Gastrocnemius medialis (tissue), 4 donors: ENCODE measurements at regions not wholly inside any gene's neighbourhood (a gene's known extent, or its start where the extent isn't known, plus 50 kb on each side); places are given as distances from the start of the nearest gene placed in this dataset.

Experiments used
- POLR2A ChIP-seq, 2 donors: fragments of 450-650 bp; IDR thresholded peaks; one replicate each; pipeline ENCODE4 v1.6.1; 2017; ENCODE audit warnings: antibody characterized with exemption in 2 of 2, mild to moderate bottlenecking in 2 of 2, moderate library complexity in 2 of 2
- TF ChIP-seq, protein P1 (sequence below), 5 experiments: fragments of 450-650 bp in 3 of 5; fragments of 200-600 bp in 2 of 5; sonication (generic) in 2 of 5; IDR thresholded peaks in 4 of 5; conservative IDR thresholded peaks in 1 of 5; 1 replicate in 4 of 5; 2 replicates in 1 of 5; pipeline ENCODE4 v1.5.1; 2016 to 2019; ENCODE audit warnings: antibody characterized with exemption in 5 of 5, mild to moderate bottlenecking in 3 of 5, moderate library complexity in 3 of 5

DNA sequence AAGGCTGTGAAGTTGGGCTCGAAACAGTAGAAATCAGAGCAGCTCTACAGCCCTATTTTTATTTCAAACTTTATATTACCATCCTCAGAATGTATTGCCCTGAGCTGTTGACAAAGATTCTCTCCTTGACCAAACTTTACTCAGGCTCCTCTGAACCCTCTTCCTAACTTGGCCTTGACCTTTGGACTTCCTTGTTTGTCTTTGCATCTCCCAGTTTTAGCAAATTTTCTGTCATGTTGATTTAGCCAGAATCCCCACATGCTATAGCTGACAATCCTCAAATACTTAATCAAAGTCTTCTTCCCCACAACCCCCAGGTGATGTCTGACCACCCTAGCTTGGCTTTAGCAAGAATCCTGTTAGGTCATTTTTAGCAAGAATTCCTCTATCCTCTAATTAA lies 87.4 kb upstream of the GRIN2A start:
- no peak for TF ChIP-seq POLR2A (IDR thresholded peaks at IDR 0.05)
- TF ChIP-seq, protein P1, sequence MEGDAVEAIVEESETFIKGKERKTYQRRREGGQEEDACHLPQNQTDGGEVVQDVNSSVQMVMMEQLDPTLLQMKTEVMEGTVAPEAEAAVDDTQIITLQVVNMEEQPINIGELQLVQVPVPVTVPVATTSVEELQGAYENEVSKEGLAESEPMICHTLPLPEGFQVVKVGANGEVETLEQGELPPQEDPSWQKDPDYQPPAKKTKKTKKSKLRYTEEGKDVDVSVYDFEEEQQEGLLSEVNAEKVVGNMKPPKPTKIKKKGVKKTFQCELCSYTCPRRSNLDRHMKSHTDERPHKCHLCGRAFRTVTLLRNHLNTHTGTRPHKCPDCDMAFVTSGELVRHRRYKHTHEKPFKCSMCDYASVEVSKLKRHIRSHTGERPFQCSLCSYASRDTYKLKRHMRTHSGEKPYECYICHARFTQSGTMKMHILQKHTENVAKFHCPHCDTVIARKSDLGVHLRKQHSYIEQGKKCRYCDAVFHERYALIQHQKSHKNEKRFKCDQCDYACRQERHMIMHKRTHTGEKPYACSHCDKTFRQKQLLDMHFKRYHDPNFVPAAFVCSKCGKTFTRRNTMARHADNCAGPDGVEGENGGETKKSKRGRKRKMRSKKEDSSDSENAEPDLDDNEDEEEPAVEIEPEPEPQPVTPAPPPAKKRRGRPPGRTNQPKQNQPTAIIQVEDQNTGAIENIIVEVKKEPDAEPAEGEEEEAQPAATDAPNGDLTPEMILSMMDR (IDR thresholded peaks at IDR 0.05 in 4 of 5, conservative IDR thresholded peaks at IDR 0.05 in 1 of 5) = no peak
